ENCODE measurements at regions not wholly inside any gene's neighbourhood (a gene's known extent, or its start where the extent isn't known, plus 50 kb on each side); places are given as distances from the start of the nearest gene placed in this dataset.

DNA sequence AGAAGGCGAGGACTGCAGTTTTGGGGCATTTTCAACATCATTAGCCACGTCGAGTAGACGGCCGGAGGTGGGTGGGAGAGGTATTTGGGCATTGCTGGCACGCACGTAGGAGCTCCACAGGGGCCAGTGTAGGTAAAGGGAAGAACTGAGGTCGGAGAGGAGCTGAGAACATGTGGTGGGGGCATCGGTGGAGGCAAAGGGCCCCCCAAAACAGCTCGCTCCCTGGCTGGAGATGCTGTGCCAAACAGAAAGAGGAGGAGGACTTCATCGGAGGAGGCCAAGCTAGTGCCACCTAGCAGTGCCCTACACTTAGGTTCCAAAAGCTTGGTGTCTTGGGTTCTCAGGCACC, 52.0 kb upstream of the PPP2R5C start:
- TF ChIP-seq, protein P1, sequence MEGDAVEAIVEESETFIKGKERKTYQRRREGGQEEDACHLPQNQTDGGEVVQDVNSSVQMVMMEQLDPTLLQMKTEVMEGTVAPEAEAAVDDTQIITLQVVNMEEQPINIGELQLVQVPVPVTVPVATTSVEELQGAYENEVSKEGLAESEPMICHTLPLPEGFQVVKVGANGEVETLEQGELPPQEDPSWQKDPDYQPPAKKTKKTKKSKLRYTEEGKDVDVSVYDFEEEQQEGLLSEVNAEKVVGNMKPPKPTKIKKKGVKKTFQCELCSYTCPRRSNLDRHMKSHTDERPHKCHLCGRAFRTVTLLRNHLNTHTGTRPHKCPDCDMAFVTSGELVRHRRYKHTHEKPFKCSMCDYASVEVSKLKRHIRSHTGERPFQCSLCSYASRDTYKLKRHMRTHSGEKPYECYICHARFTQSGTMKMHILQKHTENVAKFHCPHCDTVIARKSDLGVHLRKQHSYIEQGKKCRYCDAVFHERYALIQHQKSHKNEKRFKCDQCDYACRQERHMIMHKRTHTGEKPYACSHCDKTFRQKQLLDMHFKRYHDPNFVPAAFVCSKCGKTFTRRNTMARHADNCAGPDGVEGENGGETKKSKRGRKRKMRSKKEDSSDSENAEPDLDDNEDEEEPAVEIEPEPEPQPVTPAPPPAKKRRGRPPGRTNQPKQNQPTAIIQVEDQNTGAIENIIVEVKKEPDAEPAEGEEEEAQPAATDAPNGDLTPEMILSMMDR (IDR thresholded peaks at IDR 0.05; ENCODE audit: insufficient read depth, low read length): no peak
- no peak for TF ChIP-seq POLR2AphosphoS5 (IDR thresholded peaks at IDR 0.05; ENCODE audit: low read depth)

All from HL-60 (cell line).